Natural killer cell (primary cell): ENCODE measurements at regions not wholly inside any gene's neighbourhood (a gene's known extent, or its start where the extent isn't known, plus 50 kb on each side); places are given as distances from the start of the nearest gene placed in this dataset.

Source experiments
- ATAC-seq, 3 donors: fragments of 150-1000 bp in 2 of 3; fragments of 200-7000 bp in 1 of 3; cut with Tn5 transposase; 1 replicate in 1 of 3; 2 replicates in 2 of 3; pipeline ENCODE4 v1.10.0; 2021; ENCODE audit warnings: mild to moderate bottlenecking in 2 of 3, moderate library complexity in 2 of 3
- DNase-seq, 2 donors: peaks; one replicate each; pipeline versions ENCODE4 v3.0.0 to v3.0.0-alpha.2; 2013 to 2021; ENCODE audit warnings: mixed read lengths in 1 of 2
- H3K27ac ChIP-seq: one replicate; pipeline ENCODE4 v1.5.1; 2013; ENCODE audit warnings: mild to moderate bottlenecking, low read length
- H3K27me3 ChIP-seq: one replicate; pipeline ENCODE4 v1.6.1; 2013; ENCODE audit warnings: low read length; ENCODE audit not compliant: control insufficient read depth, insufficient read depth
- H3K36me3 ChIP-seq: one replicate; pipeline ENCODE4 v1.6.1; 2013; ENCODE audit warnings: low read length; ENCODE audit not compliant: control insufficient read depth, insufficient read depth
- H3K4me1 ChIP-seq: one replicate; pipeline ENCODE4 v1.6.1; 2013; ENCODE audit warnings: low read length; ENCODE audit not compliant: control insufficient read depth, insufficient read depth
- H3K4me3 ChIP-seq: one replicate; pipeline ENCODE4 v1.5.1; 2013; ENCODE audit warnings: low read length
- H3K9me3 ChIP-seq: one replicate; pipeline ENCODE4 v1.6.1; 2013; ENCODE audit warnings: low read length; ENCODE audit not compliant: control insufficient read depth, insufficient read depth
- H3K27ac Mint-ChIP-seq, 2 donors: one replicate each; pipeline ENCODE4 v1.8.0; 2022; ENCODE audit warnings: mild to moderate bottlenecking in 2 of 2, mixed read lengths in 2 of 2, moderate library complexity in 1 of 2
- H3K27me3 Mint-ChIP-seq, 2 donors: one replicate each; pipeline ENCODE4 v1.8.0; 2022; ENCODE audit warnings: low read depth in 2 of 2, mixed read lengths in 2 of 2
- H3K36me3 Mint-ChIP-seq: one replicate; pipeline ENCODE4 v1.8.0; 2022; ENCODE audit warnings: mixed read lengths
- H3K4me1 Mint-ChIP-seq, 2 donors: one replicate each; pipeline ENCODE4 v1.8.0; 2022; ENCODE audit warnings: mixed read lengths in 2 of 2
- H3K4me3 Mint-ChIP-seq: one replicate; pipeline ENCODE4 v1.8.0; 2022; ENCODE audit warnings: mild to moderate bottlenecking, moderate library complexity, mixed read lengths
- H3K9me3 Mint-ChIP-seq, 2 donors: one replicate each; pipeline ENCODE4 v1.8.0; 2022; ENCODE audit warnings: mixed read lengths in 2 of 2
- CTCF ChIP-seq: fragments of 200-600 bp; IDR thresholded peaks from one replicate; pipeline ENCODE4 v1.8.0; 2022; ENCODE audit warnings: antibody characterized with exemption
- WGBS: methylation state at CpG from one replicate; pipeline ENCODE4 v1.1.7; 2013; ENCODE audit warnings: missing lambda C conversion rate; ENCODE audit not compliant: insufficient coverage; 5-methylcytosine and 5-hydroxymethylcytosine counted together
- intact Hi-C: fragments of 100-400 bp; cut with micrococcal nuclease; formaldehyde crosslinking; loops from one replicate; pipeline ENCODE4 v1.14.2; 2022

- H3K4me1 Mint-ChIP-seq = no peaks in the 10 kb centered on the region
- peaks cover 2 to 4% of the 10 kb centered on the region in 2 donors for H3K9me3 Mint-ChIP-seq
- Histone ChIP-seq H3K27ac (no peak overlapping the region), H3K27me3 (no peaks in the 10 kb centered on the region), H3K36me3 (no peaks in the 10 kb centered on the region), H3K4me3 (no peak overlapping the region), H3K9me3 (no peaks in the 10 kb centered on the region), H3K4me1 (no peaks in the 10 kb centered on the region)
- peaks cover 9% of the 10 kb centered on the region for H3K36me3 Mint-ChIP-seq
- ATAC-seq = no peak
- DNase-seq = no peak
- 92% methylated on average over 4 of the region's 4 CpGs for WGBS
- H3K27ac Mint-ChIP-seq = no peak overlapping the region
- H3K27me3 Mint-ChIP-seq = peaks cover 6 to 19% of the 10 kb centered on the region in 2 donors
- TF ChIP-seq CTCF = no peak
- H3K4me3 Mint-ChIP-seq = no peak overlapping the region
- intact Hi-C loops = no loop called here
Observed at GRCh38 chr5:74519679-74520078, 120.8 kb downstream of the ENC1 start.

GRCh38 chr5:74519161-74519571 is 121.4 kb downstream of the ENC1 start:
- no peak for TF ChIP-seq CTCF
- Mint-ChIP-seq H3K4me3 (no peak overlapping the region), H3K27me3 (peaks cover 8 to 23% of the 10 kb centered on the region in 2 donors), H3K36me3 (peaks cover 9% of the 10 kb centered on the region), H3K4me1 (no peaks in the 10 kb centered on the region), H3K9me3 (peaks cover 2 to 4% of the 10 kb centered on the region in 2 donors), H3K27ac (no peak overlapping the region)
- no peaks in the 10 kb centered on the region for H3K4me1 ChIP-seq
- 93% methylated on average over 7 of the region's 7 CpGs for WGBS
- intact Hi-C loops = no loop called here
- H3K4me3 ChIP-seq = no peak overlapping the region
- ATAC-seq = no peak
- H3K27ac ChIP-seq = no peak overlapping the region
- H3K27me3 ChIP-seq = no peaks in the 10 kb centered on the region
- no peaks in the 10 kb centered on the region for H3K36me3 ChIP-seq
- DNase-seq = no peak
- H3K9me3 ChIP-seq = no peaks in the 10 kb centered on the region

GRCh38 chr5:74517700-74518099 is 122.8 kb downstream of the ENC1 start:
- intact Hi-C loops = no loop called here
- no peaks in the 10 kb centered on the region for H3K36me3 Mint-ChIP-seq
- H3K4me1 ChIP-seq = no peaks in the 10 kb centered on the region
- no peaks in the 10 kb centered on the region for H3K4me1 Mint-ChIP-seq
- no peaks in the 10 kb centered on the region for H3K9me3 ChIP-seq
- DNase-seq (no peak), ATAC-seq (no peak)
- no peak for TF ChIP-seq CTCF
- peaks cover 5 to 23% of the 10 kb centered on the region in 2 donors for H3K27me3 Mint-ChIP-seq
- no peak overlapping the region for H3K27ac ChIP-seq
- H3K9me3 Mint-ChIP-seq = no peaks in the 10 kb centered on the region
- no peaks in the 10 kb centered on the region for H3K27me3 ChIP-seq
- no peak overlapping the region for H3K4me3 Mint-ChIP-seq
- no peaks in the 10 kb centered on the region for H3K36me3 ChIP-seq
- H3K27ac Mint-ChIP-seq = no peak overlapping the region
- H3K4me3 ChIP-seq = no peak overlapping the region

- no peak overlapping the region for H3K27ac ChIP-seq
- no peaks in the 10 kb centered on the region for H3K27me3 ChIP-seq
- Mint-ChIP-seq H3K36me3 (no peaks in the 10 kb centered on the region), H3K4me1 (no peaks in the 10 kb centered on the region), H3K27me3 (peaks cover 2 to 13% of the 10 kb centered on the region in 2 donors), H3K27ac (no peak overlapping the region), H3K4me3 (no peak overlapping the region), H3K9me3 (no peaks in the 10 kb centered on the region)
- no peaks in the 10 kb centered on the region for H3K36me3 ChIP-seq
- H3K4me3 ChIP-seq = no peak overlapping the region
- no peaks in the 10 kb centered on the region for H3K4me1 ChIP-seq
- TF ChIP-seq CTCF = no peak
- DNase-seq (no peak), ATAC-seq (no peak)
- H3K9me3 ChIP-seq = no peaks in the 10 kb centered on the region
- 87% methylated on average over 2 of the region's 2 CpGs for WGBS
- intact Hi-C loops = no loop called here
Observed at GRCh38 chr5:74516211-74516636, 124.3 kb downstream of the ENC1 start.
